Spleen (tissue), 7 donors: ENCODE measurements at regions not wholly inside any gene's neighbourhood (a gene's known extent, or its start where the extent isn't known, plus 50 kb on each side); places are given as distances from the start of the nearest gene placed in this dataset.

Experiments
- CTCF ChIP-seq, 11 experiments: fragments of 200-600 bp in 7 of 11; fragments of 450-650 bp in 4 of 11; sonication (generic) in 4 of 11; IDR thresholded peaks in 8 of 11; conservative IDR thresholded peaks in 3 of 11; 1 replicate in 7 of 11; 2 replicates in 4 of 11; pipeline versions ENCODE4 v1.4.0 to v1.8.0; 2016 to 2021; ENCODE audit warnings: antibody characterized with exemption in 11 of 11, inconsistent platforms in 4 of 11, mild to moderate bottlenecking in 1 of 11
- POLR2A ChIP-seq, 3 donors: fragments of 450-650 bp; IDR thresholded peaks; one replicate each; pipeline ENCODE4 v1.5.1; 2017; ENCODE audit warnings: antibody characterized with exemption in 3 of 3, mild to moderate bottlenecking in 1 of 3
- POLR2AphosphoS5 ChIP-seq, 3 donors: sonication (generic); formaldehyde crosslinking; IDR thresholded peaks; one replicate each; pipeline ENCODE4 v1.5.1; 2017; ENCODE audit warnings: antibody characterized with exemption in 3 of 3
- donor health status: DM: no; HTN: no; CAD: no; lungs with moderate emphysema.
- donor health status: DM: no; HTN: no; CAD: no.
- donor health status: DM: no; HTN: no; CAD: no.

- TF ChIP-seq POLR2A (IDR thresholded peaks at IDR 0.05) = no peak
- TF ChIP-seq CTCF (IDR thresholded peaks at IDR 0.05 in 8 of 11, conservative IDR thresholded peaks at IDR 0.05 in 3 of 11) = no peak
- TF ChIP-seq POLR2AphosphoS5 (IDR thresholded peaks at IDR 0.05) = no peak
Measured at GRCh38 chr4:114161809-114162208, 182.4 kb upstream of the ARSJ start.
